T-cell (primary cell): ENCODE measurements at regions not wholly inside any gene's neighbourhood (a gene's known extent, or its start where the extent isn't known, plus 50 kb on each side); places are given as distances from the start of the nearest gene placed in this dataset.

Source experiments
- ATAC-seq, 4 experiments: fragments of 200-7000 bp in 3 of 4; fragments of 150-1000 bp in 1 of 4; cut with Tn5 transposase; replicated peaks in 1 of 4; 1 replicate in 3 of 4; 2 replicates in 1 of 4; pipeline ENCODE4 v1.10.0; 2021; ENCODE audit warnings: moderate library complexity in 3 of 4, mild to moderate bottlenecking in 2 of 4, moderate number of reproducible peaks in 1 of 4
- CTCF ChIA-PET, 2 donors: fragments of 300-600 bp; sonication (Branson Sonifier 250); formaldehyde crosslinking; loops; one replicate each; lab custom pipeline; 2022; ENCODE audit warnings: antibody characterized with exemption in 2 of 2; lab: Charles Lee
- POLR2A ChIA-PET, 2 donors: fragments of 300-600 bp; sonication (Branson Sonifier 250); formaldehyde crosslinking; loops; one replicate each; lab custom pipeline; 2022; ENCODE audit warnings: antibody characterized with exemption in 2 of 2; lab: Charles Lee
- DNase-seq, 35 experiments: peaks; one replicate each; pipeline versions ENCODE4 v3.0.0 to v3.0.0-alpha.2; 2013 to 2023
- H3K27ac ChIP-seq: one replicate; pipeline ENCODE4 v1.5.1; 2013; ENCODE audit warnings: low read length
- H3K27me3 ChIP-seq, 2 experiments: replicated peaks in 1 of 2; 1 replicate in 1 of 2; 2 replicates in 1 of 2; pipeline versions ENCODE4 v1.6.1 to v1.7.0; 2013; ENCODE audit warnings: low read length in 1 of 2, mixed read lengths in 1 of 2; ENCODE audit not compliant: control insufficient read depth in 2 of 2, insufficient read depth in 2 of 2; ENCODE audit errors: extremely low read depth in 1 of 2
- H3K36me3 ChIP-seq, 2 donors: 1 replicate in 1 of 2; 2 replicates in 1 of 2; pipeline versions ENCODE4 v1.6.1 to v1.7.0; 2013; ENCODE audit warnings: low read length in 1 of 2; ENCODE audit not compliant: control insufficient read depth in 2 of 2, insufficient read depth in 1 of 2; ENCODE audit errors: extremely low read depth in 1 of 2
- H3K4me1 ChIP-seq, 2 experiments: 1 replicate in 1 of 2; 2 replicates in 1 of 2; pipeline versions ENCODE4 v1.6.1 to v1.7.0; 2013; ENCODE audit warnings: low read length in 2 of 2, mixed read lengths in 1 of 2; ENCODE audit not compliant: insufficient read depth in 2 of 2, control insufficient read depth in 1 of 2; ENCODE audit errors: extremely low read depth in 1 of 2
- H3K4me3 ChIP-seq, 2 donors: 1 replicate in 1 of 2; 2 replicates in 1 of 2; pipeline versions ENCODE4 v1.5.1 to v1.7.0; 2013; ENCODE audit warnings: mild to moderate bottlenecking in 2 of 2, low read length in 1 of 2, moderate library complexity in 1 of 2; ENCODE audit not compliant: control insufficient read depth in 1 of 2; ENCODE audit errors: extremely low read depth in 1 of 2
- H3K9me3 ChIP-seq: 2 replicates; pipeline ENCODE4 v1.7.0; 2013
- H3K27ac Mint-ChIP-seq, 2 donors: one replicate each; pipeline ENCODE4 v1.8.0; 2020 to 2021; ENCODE audit warnings: mild to moderate bottlenecking in 2 of 2, mixed read lengths in 2 of 2
- H3K27me3 Mint-ChIP-seq, 2 donors: one replicate each; pipeline ENCODE4 v1.8.0; 2021 to 2022; ENCODE audit warnings: mixed read lengths in 2 of 2
- H3K36me3 Mint-ChIP-seq: one replicate; pipeline ENCODE4 v1.8.0; 2021; ENCODE audit warnings: mixed read lengths
- H3K4me1 Mint-ChIP-seq, 3 donors: one replicate each; pipeline ENCODE4 v1.8.0; 2020 to 2022; ENCODE audit warnings: mixed read lengths in 3 of 3, mild to moderate bottlenecking in 1 of 3
- H3K4me3 Mint-ChIP-seq, 3 donors: one replicate each; pipeline ENCODE4 v1.8.0; 2020 to 2022; ENCODE audit warnings: mild to moderate bottlenecking in 3 of 3, mixed read lengths in 3 of 3, moderate library complexity in 3 of 3
- H3K9me3 Mint-ChIP-seq, 3 donors: one replicate each; pipeline ENCODE4 v1.8.0; 2020 to 2022; ENCODE audit warnings: mixed read lengths in 3 of 3
- WGBS: methylation state at CpG from one replicate; pipeline ENCODE4 v1.1.5; 2013; ENCODE audit warnings: missing lambda C conversion rate; ENCODE audit not compliant: insufficient coverage; 5-methylcytosine and 5-hydroxymethylcytosine counted together

DNA sequence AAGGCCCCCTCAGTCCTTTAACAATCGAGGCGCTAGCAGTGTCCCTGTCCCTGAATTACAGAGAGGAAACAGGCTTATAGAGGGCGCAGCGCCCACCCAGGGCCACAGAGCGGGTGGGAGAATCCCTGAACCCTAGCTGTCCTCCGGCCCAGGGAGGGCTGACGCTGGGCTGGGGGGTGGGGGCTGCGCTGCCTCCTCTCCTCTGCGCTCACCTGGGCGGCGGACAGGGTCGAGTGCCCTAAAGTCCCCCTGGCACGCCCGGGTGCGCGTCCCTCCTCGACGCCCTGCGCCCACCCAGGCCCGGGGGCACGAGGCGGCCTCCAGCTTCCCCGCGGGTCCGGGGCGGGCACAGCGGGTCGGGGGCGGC, 200.4 kb upstream of the N4BP1 start:
- Mint-ChIP-seq H3K27me3 (peaks cover 33 to 34% of the 10 kb centered on the region in 2 donors), H3K4me1 (no peaks in the 10 kb centered on the region), H3K9me3 (no peaks in the 10 kb centered on the region), H3K4me3 (no peak overlapping the region), H3K27ac (no peak overlapping the region), H3K36me3 (no peaks in the 10 kb centered on the region)
- Histone ChIP-seq H3K27me3 (peaks cover 2 to 15% of the 10 kb centered on the region in 2 experiments), H3K36me3 (no peaks in the 10 kb centered on the region), H3K9me3 (no peaks in the 10 kb centered on the region), H3K27ac (no peak overlapping the region), H3K4me3 (no peak overlapping the region), H3K4me1 (no peaks in the 10 kb centered on the region)
- ATAC-seq = no peak
- CTCF ChIA-PET = no interaction called here
- 16% methylated on average over 29 of the region's 29 CpGs for WGBS
- no peak for DNase-seq
- POLR2A ChIA-PET = no interaction called here

DNA sequence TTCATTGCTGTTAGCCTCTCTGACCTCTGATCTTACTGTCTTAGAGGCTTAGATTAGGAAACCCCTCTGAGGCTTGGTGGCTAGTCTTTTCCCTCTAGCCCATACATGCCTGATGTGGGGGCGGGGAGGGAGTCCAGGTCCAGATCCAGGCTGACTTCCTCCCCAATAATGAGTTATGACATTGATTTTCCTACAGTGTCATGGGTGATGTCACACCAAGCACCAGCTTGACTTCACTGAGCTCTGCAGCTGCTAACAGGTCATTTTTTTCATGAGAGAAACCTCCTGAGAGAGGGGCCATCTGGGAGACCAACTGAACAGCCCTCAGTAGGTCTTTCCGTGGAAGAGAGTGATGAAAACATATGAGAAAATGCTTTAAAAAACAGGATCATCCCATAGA, 180.2 kb upstream of the N4BP1 start:
- Histone ChIP-seq H3K36me3 (no peaks in the 10 kb centered on the region), H3K27me3 (no peaks in the 10 kb centered on the region), H3K27ac (no peak overlapping the region), H3K9me3 (no peaks in the 10 kb centered on the region), H3K4me1 (no peaks in the 10 kb centered on the region), H3K4me3 (no peak overlapping the region)
- WGBS = no CpG with 5 or more reads among the region's 2 CpGs
- ChIA-PET CTCF (no interaction called here), POLR2A (no interaction called here)
- H3K9me3 Mint-ChIP-seq = peaks cover 3 to 9% (median 8%) of the 10 kb centered on the region in 3 donors
- peaks cover 3 to 7% of the 10 kb centered on the region in 2 donors for H3K27me3 Mint-ChIP-seq
- H3K36me3 Mint-ChIP-seq = no peaks in the 10 kb centered on the region
- H3K4me1 Mint-ChIP-seq = no peaks in the 10 kb centered on the region
- ATAC-seq = no peak
- no peak overlapping the region for H3K4me3 Mint-ChIP-seq
- H3K27ac Mint-ChIP-seq = no peak overlapping the region
- no peak for DNase-seq

DNA sequence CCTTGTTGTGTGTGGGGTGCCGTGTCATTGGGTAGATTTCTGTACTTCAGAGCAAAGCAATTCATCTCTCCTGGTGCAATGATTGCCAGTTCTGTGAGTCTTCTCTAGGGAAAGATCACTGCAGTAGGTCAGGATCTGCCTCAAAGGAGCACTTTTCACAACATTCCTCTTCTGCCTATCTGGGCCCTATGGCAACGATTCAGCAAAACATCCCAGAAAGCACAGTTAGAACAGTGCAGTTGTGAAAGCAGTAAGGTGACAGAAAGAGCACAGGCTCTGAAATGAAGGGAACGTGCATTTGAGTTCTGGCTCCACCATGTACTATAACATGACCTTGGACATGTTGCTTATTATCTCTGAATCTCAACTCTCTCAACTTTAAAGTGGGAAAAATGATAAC, 178.5 kb upstream of the N4BP1 start:
- Histone ChIP-seq H3K4me1 (no peaks in the 10 kb centered on the region), H3K4me3 (no peak overlapping the region), H3K27me3 (no peaks in the 10 kb centered on the region), H3K36me3 (no peaks in the 10 kb centered on the region), H3K9me3 (no peaks in the 10 kb centered on the region), H3K27ac (no peak overlapping the region)
- WGBS = no CpG with 5 or more reads among the region's 3 CpGs
- Mint-ChIP-seq H3K4me1 (no peaks in the 10 kb centered on the region), H3K4me3 (no peak overlapping the region), H3K36me3 (no peaks in the 10 kb centered on the region), H3K27me3 (peaks cover 0 to 3% of the 10 kb centered on the region in 2 donors), H3K27ac (no peak overlapping the region), H3K9me3 (peaks cover 5 to 11% (median 6%) of the 10 kb centered on the region in 3 donors)
- DNase-seq = no peak
- ATAC-seq = no peak
- CTCF ChIA-PET = no interaction called here
- POLR2A ChIA-PET = no interaction called here

DNA sequence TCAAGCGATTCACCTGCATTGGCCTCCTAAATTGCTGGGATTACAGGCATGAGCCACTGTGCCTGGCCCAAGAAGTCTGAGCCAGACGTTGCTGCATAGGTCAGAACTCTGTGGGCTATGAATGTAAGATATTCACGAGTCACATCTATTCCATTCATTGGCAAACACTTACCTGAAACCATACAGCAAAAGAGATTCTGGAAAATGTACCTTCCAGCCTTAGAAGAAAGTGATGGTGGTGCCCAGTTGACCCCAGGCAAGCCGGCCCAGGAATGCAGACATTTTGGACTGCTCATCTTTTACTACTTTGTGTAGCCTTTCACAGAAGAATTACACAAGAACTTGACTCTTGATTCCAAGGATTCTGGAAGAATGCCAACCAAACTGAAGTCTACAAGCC, 135.6 kb upstream of the N4BP1 start:
- ChIA-PET POLR2A (no interaction called here), CTCF (no interaction called here)
- peaks cover 4 to 13% (median 7%) of the 10 kb centered on the region in 3 donors for H3K9me3 Mint-ChIP-seq
- peaks cover 0 to 3% of the 10 kb centered on the region in 2 experiments for H3K27me3 ChIP-seq
- H3K27ac ChIP-seq = no peak overlapping the region
- H3K4me3 ChIP-seq = no peak overlapping the region
- no peaks in the 10 kb centered on the region for H3K4me1 ChIP-seq
- H3K27me3 Mint-ChIP-seq = peaks cover 0 to 1% of the 10 kb centered on the region in 2 donors
- H3K4me1 Mint-ChIP-seq = no peaks in the 10 kb centered on the region
- H3K36me3 Mint-ChIP-seq = no peaks in the 10 kb centered on the region
- WGBS = 50% methylated on average over 1 of the region's 4 CpGs
- H3K27ac Mint-ChIP-seq = no peak overlapping the region
- H3K9me3 ChIP-seq = no peaks in the 10 kb centered on the region
- H3K36me3 ChIP-seq = no peaks in the 10 kb centered on the region
- ATAC-seq (no peak), DNase-seq (no peak)
- no peak overlapping the region for H3K4me3 Mint-ChIP-seq

DNA sequence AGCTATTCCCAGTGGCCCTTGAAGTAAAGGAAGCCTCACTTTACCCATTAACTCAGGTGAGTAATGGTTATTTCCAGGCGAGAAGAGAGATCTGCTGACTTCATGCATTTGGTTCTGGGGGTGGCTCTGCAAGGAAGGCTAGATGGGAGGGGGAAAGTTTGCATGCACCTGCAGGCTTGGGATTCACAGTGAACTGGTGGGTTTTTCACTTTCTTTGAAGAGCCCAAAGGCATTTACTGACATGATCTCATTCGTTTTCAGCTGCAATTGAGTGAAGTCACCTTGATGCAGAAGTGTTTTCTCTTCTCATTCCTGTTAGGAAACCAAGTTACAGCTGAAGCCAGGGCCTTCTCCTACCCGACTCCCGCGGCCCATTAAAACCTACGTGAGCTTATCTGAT, 131.0 kb upstream of the N4BP1 start:
- Mint-ChIP-seq H3K27me3 (no peaks in the 10 kb centered on the region), H3K9me3 (peaks cover 0 to 4% (median 3%) of the 10 kb centered on the region in 3 donors), H3K27ac (no peak overlapping the region), H3K4me1 (no peaks in the 10 kb centered on the region), H3K4me3 (no peak overlapping the region), H3K36me3 (no peaks in the 10 kb centered on the region)
- ATAC-seq (no peak), DNase-seq (no peak)
- Histone ChIP-seq H3K36me3 (no peaks in the 10 kb centered on the region), H3K27me3 (peaks cover 0 to 3% of the 10 kb centered on the region in 2 experiments), H3K4me3 (no peak overlapping the region), H3K27ac (no peak overlapping the region), H3K4me1 (no peaks in the 10 kb centered on the region), H3K9me3 (no peaks in the 10 kb centered on the region)
- POLR2A ChIA-PET = no interaction called here
- WGBS = 60% methylated on average over 5 of the region's 6 CpGs
- CTCF ChIA-PET = no interaction called here

DNA sequence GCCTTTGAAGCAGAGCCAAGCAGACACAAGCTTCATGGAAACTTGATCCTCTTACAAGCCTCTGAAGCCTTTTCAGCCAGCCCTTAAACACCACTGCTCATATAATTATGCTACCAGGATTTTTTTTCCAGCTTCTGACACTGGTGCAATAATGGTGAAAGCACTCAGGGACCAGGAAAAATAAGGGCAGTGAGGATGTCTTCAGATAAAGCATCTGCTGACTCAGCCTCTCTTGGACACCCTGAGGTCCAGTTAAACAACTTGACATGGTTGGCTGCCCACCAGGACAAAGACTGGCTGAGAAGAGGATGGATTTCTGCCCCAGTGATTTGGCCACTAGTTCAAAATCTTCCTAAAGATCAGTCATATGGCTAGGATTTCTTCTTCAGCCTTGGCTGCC, 124.2 kb upstream of the N4BP1 start:
- H3K4me3 Mint-ChIP-seq = no peak overlapping the region
- H3K4me1 ChIP-seq = no peaks in the 10 kb centered on the region
- no peaks in the 10 kb centered on the region for H3K4me1 Mint-ChIP-seq
- no peak for DNase-seq
- POLR2A ChIA-PET = no interaction called here
- no peak overlapping the region for H3K4me3 ChIP-seq
- no peak overlapping the region for H3K27ac Mint-ChIP-seq
- H3K27me3 Mint-ChIP-seq = no peaks in the 10 kb centered on the region
- H3K36me3 Mint-ChIP-seq = no peaks in the 10 kb centered on the region
- CTCF ChIA-PET = no interaction called here
- H3K27me3 ChIP-seq = no peaks in the 10 kb centered on the region
- no peaks in the 10 kb centered on the region for H3K36me3 ChIP-seq
- H3K9me3 Mint-ChIP-seq = no peaks in the 10 kb centered on the region
- no peaks in the 10 kb centered on the region for H3K9me3 ChIP-seq
- no peak for ATAC-seq
- H3K27ac ChIP-seq = no peak overlapping the region

DNA sequence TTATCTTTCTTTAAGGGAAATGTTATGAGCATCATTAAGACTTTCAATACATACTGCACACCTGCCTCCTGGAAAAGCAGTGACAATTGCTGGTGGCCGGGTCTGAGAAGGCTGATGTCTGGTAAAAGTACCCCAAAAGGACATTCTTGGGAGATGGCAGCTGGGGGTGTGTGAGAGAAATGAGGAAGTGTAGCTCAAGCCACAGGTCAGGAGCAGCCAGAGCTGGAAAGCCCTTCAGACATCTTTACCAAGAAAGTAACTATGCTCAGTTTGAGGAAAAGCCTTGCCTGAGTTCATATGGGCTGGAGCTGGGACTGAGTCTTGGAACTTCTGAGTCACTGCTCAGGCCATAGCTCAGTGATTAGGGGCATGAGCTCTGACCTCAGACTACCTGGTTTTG, 94.7 kb upstream of the N4BP1 start:
- Histone ChIP-seq H3K27me3 (no peaks in the 10 kb centered on the region), H3K36me3 (no peaks in the 10 kb centered on the region), H3K27ac (no peak overlapping the region), H3K9me3 (no peaks in the 10 kb centered on the region), H3K4me1 (no peaks in the 10 kb centered on the region), H3K4me3 (no peak overlapping the region)
- WGBS = no CpG with 5 or more reads among the region's 1 CpG
- H3K4me3 Mint-ChIP-seq = no peak overlapping the region
- DNase-seq (no peak), ATAC-seq (no peak)
- H3K4me1 Mint-ChIP-seq = no peaks in the 10 kb centered on the region
- ChIA-PET POLR2A (no interaction called here), CTCF (no interaction called here)
- peaks cover 3 to 7% (median 6%) of the 10 kb centered on the region in 3 donors for H3K9me3 Mint-ChIP-seq
- H3K27me3 Mint-ChIP-seq = peaks cover 3 to 6% of the 10 kb centered on the region in 2 donors
- no peaks in the 10 kb centered on the region for H3K36me3 Mint-ChIP-seq
- no peak overlapping the region for H3K27ac Mint-ChIP-seq
